ENCODE measurements at regions not wholly inside any gene's neighbourhood (a gene's known extent, or its start where the extent isn't known, plus 50 kb on each side); places are given as distances from the start of the nearest gene placed in this dataset.

DNA sequence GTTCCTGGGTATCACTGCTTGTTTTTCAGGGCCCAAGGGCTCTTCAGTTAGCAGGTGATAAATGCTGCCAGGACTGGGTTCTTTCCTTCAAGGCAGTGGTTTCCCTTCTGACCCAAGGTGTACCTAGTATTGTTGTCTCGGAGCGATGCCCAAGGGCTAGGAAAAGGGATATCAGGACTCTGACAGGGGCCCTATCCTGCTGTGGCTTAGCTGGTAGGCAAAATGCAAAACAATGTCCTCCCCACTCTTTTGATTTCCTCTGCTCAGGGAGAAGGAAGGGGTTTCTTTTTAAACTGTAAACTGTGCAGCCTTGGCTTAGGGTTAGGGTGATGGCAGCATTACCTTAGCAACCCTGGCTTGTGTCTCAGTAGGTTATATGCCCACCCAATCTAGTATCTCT, 508.8 kb upstream of the CTNND2 start (continued):
- TF ChIP-seq CTCF (IDR thresholded peaks at IDR 0.05; ENCODE audit: control extremely low read depth in 1 of 3, insufficient read depth in 1 of 3, low read depth in 1 of 3, low read length in 3 of 3) (no peak), SAP30 (IDR thresholded peaks at IDR 0.05; ENCODE audit: insufficient read depth, insufficient replicate concordance, low read length) (no peak), CREB1 (IDR thresholded peaks at IDR 0.05) (no peak), EGR1 (IDR thresholded peaks at IDR 0.05; ENCODE audit: borderline replicate concordance, low read depth, low read length) (no peak), RXRA (IDR thresholded peaks at IDR 0.05; ENCODE audit: insufficient read depth, low read depth, low read length) (no peak), NANOG (IDR thresholded peaks at IDR 0.05; ENCODE audit: insufficient read depth, low read depth, low read length, poor library complexity, severe bottlenecking) (no peak)

Measured in H1 (cell line).